C4-2B (cell line): ENCODE measurements at regions not wholly inside any gene's neighbourhood (a gene's known extent, or its start where the extent isn't known, plus 50 kb on each side); places are given as distances from the start of the nearest gene placed in this dataset.

Source experiments
- H3K27ac ChIP-seq: fragments of 450-650 bp; 2 replicates; pipeline ENCODE4 v1.5.1; 2017
- ZFX ChIP-seq: fragments of 450-650 bp; IDR thresholded peaks from 2 replicates; pipeline ENCODE4 v1.6.1; 2017
- TF ChIP-seq, protein P1 (sequence below): fragments of 450-650 bp; conservative IDR thresholded peaks from 2 replicates; pipeline ENCODE4 v1.5.1; 2017; ENCODE audit warnings: mild to moderate bottlenecking

GRCh38 chr5:4019009-4019769 lies 423.6 kb downstream of the IRX1 start:
- no peak overlapping the region for H3K27ac ChIP-seq
- TF ChIP-seq, protein P1, sequence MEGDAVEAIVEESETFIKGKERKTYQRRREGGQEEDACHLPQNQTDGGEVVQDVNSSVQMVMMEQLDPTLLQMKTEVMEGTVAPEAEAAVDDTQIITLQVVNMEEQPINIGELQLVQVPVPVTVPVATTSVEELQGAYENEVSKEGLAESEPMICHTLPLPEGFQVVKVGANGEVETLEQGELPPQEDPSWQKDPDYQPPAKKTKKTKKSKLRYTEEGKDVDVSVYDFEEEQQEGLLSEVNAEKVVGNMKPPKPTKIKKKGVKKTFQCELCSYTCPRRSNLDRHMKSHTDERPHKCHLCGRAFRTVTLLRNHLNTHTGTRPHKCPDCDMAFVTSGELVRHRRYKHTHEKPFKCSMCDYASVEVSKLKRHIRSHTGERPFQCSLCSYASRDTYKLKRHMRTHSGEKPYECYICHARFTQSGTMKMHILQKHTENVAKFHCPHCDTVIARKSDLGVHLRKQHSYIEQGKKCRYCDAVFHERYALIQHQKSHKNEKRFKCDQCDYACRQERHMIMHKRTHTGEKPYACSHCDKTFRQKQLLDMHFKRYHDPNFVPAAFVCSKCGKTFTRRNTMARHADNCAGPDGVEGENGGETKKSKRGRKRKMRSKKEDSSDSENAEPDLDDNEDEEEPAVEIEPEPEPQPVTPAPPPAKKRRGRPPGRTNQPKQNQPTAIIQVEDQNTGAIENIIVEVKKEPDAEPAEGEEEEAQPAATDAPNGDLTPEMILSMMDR = no peak
- no peak for TF ChIP-seq ZFX

DNA sequence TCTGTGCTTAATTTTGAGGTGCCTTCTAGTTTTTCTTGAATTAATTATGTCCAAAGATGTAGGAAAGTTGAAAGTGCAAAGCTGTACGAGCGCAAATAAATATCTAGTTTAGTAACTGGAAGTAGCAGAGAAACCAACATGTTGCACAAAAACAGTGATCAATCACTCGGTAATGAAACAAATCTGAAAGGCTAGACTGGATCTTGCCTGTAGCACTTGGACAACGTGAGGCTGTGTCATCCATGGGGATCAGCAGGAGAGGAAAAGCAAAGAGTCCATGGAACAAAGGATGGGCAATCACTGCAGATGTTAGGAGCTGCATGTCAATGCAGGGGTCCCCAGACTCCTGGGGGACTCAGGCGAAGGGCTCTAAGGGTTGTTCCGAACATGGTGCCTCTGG lies 424.2 kb downstream of the IRX1 start:
- no peak overlapping the region for H3K27ac ChIP-seq
- TF ChIP-seq, protein P1 = no peak

GRCh38 chr5:4020400-4020799 lies 424.8 kb downstream of the IRX1 start:
- TF ChIP-seq, protein P1 = no peak
- no peak for TF ChIP-seq ZFX
- no peak overlapping the region for H3K27ac ChIP-seq

GRCh38 chr5:4022056-4022670 lies 426.5 kb downstream of the IRX1 start:
- no peak overlapping the region for H3K27ac ChIP-seq
- TF ChIP-seq, protein P1 = no peak
- TF ChIP-seq ZFX = no peak

- no peak overlapping the region for H3K27ac ChIP-seq
- TF ChIP-seq, protein P1 = no peak
- TF ChIP-seq ZFX = no peak
Observed at GRCh38 chr5:4023091-4023752, 427.6 kb downstream of the IRX1 start.

DNA sequence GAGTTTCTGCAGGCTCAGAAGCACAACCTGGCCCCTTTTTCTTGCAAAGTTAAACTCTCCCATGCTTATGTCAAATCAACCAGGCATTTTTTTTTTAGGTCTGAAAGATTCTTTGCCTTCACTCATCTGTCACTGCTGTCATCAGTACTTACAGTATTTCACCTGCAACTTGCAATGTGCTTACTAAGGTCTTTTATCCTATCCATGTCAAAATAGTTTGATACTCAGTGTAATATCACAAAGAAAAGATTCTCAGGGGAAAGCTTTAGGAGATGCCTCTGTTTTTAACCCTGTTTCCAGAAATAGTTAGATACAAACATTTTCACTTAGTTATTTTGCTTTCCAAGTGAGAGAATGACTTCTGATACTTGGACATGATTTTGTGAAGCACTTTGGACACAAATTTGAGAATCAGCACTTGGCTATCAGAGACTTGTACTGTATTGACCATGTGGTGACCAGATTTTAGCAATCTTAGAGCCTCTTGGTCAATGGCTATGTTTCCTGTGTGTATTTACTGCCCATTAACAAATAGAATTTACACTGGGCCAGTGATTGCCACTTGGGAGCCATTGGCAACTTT lies 428.2 kb downstream of the IRX1 start:
- TF ChIP-seq ZFX = no peak
- TF ChIP-seq, protein P1 = no peak

More for the DNA sequence above, 428.2 kb downstream of the IRX1 start:
- no peak overlapping the region for H3K27ac ChIP-seq
